GM12892 (cell line): ENCODE measurements at regions not wholly inside any gene's neighbourhood (a gene's known extent, or its start where the extent isn't known, plus 50 kb on each side); places are given as distances from the start of the nearest gene placed in this dataset.

Experiments used
- POLR2A ChIP-seq: IDR thresholded peaks from 2 replicates; pipeline ENCODE4 v1.6.1; 2011; ENCODE audit warnings: low read depth, low read length, control low read depth
- TAF1 ChIP-seq: IDR thresholded peaks from 2 replicates; pipeline ENCODE4 v1.6.1; 2011; ENCODE audit warnings: low read depth, mild to moderate bottlenecking, control low read depth, low read length, borderline replicate concordance

DNA sequence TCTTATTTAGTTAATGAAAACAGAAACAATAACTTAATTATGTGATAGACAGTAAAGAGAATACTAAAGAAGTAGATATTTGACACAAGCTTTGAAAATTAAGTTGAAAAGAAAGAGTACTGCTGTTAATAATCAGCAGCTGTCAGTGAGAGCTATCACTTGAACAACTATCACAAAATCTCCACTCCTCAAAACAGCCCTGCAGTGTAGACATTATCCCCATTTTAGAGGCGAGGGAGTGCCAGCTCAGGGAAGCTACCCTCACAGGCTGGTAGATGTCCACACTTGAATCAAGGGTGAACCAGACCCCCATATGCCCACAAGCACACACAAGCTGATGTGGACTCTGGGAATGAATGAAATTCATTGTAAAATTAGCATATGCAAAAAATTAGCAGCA is 248.8 kb downstream of the RHOU start:
- TF ChIP-seq POLR2A (no peak), TAF1 (no peak)
